SK-N-SH treated with all-trans-retinoic acid at 6 μM for 48 hours (cell line): ENCODE measurements at regions not wholly inside any gene's neighbourhood (a gene's known extent, or its start where the extent isn't known, plus 50 kb on each side); places are given as distances from the start of the nearest gene placed in this dataset.

Source experiments
- ATAC-seq: fragments of 200-7000 bp; cut with Tn5 transposase; 3 replicates; pipeline ENCODE4 v1.9.1; 2020; ENCODE audit warnings: mild to moderate bottlenecking, moderate library complexity
- BACH2 ChIP-seq: fragments of 250-450 bp; sonication (Bioruptor Pico); IDR thresholded peaks from 2 replicates; pipeline ENCODE4 v1.9.0; 2021; ENCODE audit warnings: mild to moderate bottlenecking, borderline replicate concordance
- CSDC2 ChIP-seq: fragments of 250-450 bp; sonication (Bioruptor Pico); IDR thresholded peaks from 2 replicates; pipeline ENCODE4 v1.5.0; 2020; ENCODE audit warnings: mild to moderate bottlenecking, moderate library complexity
- ESRRG ChIP-seq: fragments of 250-450 bp; sonication (Bioruptor Pico); IDR thresholded peaks from 2 replicates; pipeline ENCODE4 v1.6.1; 2021; ENCODE audit warnings: mild to moderate bottlenecking
- GLIS3 ChIP-seq: fragments of 250-450 bp; sonication (Bioruptor Pico); IDR thresholded peaks from 2 replicates; pipeline ENCODE4 v1.5.0; 2020; ENCODE audit warnings: mild to moderate bottlenecking, moderate library complexity
- ISL1 ChIP-seq: fragments of 250-450 bp; sonication (Bioruptor Pico); IDR thresholded peaks from 2 replicates; pipeline ENCODE4 v2.1.2; 2022; ENCODE audit warnings: mild to moderate bottlenecking, moderate library complexity
- OSR1 ChIP-seq: fragments of 250-450 bp; sonication (Bioruptor Pico); IDR thresholded peaks from 2 replicates; pipeline ENCODE4 v1.8.0; 2022; ENCODE audit warnings: moderate library complexity, mild to moderate bottlenecking, inconsistent platforms
- PPARA ChIP-seq: fragments of 250-450 bp; sonication (Bioruptor Pico); IDR thresholded peaks from 2 replicates; pipeline ENCODE4 v1.5.0; 2020; ENCODE audit warnings: mild to moderate bottlenecking, borderline replicate concordance
- RARB ChIP-seq: fragments of 250-450 bp; sonication (Bioruptor Pico); IDR thresholded peaks from 2 replicates; pipeline ENCODE4 v1.8.0; 2021; ENCODE audit warnings: mild to moderate bottlenecking, moderate library complexity
- SNAI2 ChIP-seq: fragments of 250-450 bp; sonication (Bioruptor Pico); IDR thresholded peaks from 2 replicates; pipeline ENCODE4 v1.5.0; 2020; ENCODE audit warnings: mild to moderate bottlenecking, moderate library complexity
- TCF4 ChIP-seq: fragments of 250-450 bp; sonication (Bioruptor Pico); IDR thresholded peaks from 2 replicates; pipeline ENCODE4 v1.8.0; 2021; ENCODE audit warnings: mild to moderate bottlenecking, moderate library complexity, borderline replicate concordance
- TOX ChIP-seq: fragments of 250-450 bp; sonication (Bioruptor Pico); IDR thresholded peaks from 2 replicates; pipeline ENCODE4 v1.8.0; 2021; ENCODE audit warnings: mild to moderate bottlenecking, moderate library complexity, borderline replicate concordance
- ZC3H10 ChIP-seq: fragments of 250-450 bp; sonication (Bioruptor Pico); IDR thresholded peaks from 2 replicates; pipeline ENCODE4 v1.5.1; 2021; ENCODE audit warnings: mild to moderate bottlenecking, moderate library complexity
- ZFP3 ChIP-seq: fragments of 250-450 bp; sonication (Bioruptor Pico); IDR thresholded peaks from 2 replicates; pipeline ENCODE4 v1.5.0; 2020; ENCODE audit warnings: mild to moderate bottlenecking, moderate library complexity
- ZFP30 ChIP-seq: fragments of 450-650 bp; formaldehyde crosslinking; IDR thresholded peaks from 2 replicates; pipeline ENCODE4 v1.5.0; 2022; ENCODE audit warnings: mild to moderate bottlenecking, moderate library complexity
- ZNF565 ChIP-seq: fragments of 450-650 bp; formaldehyde crosslinking; conservative IDR thresholded peaks from 2 replicates; pipeline ENCODE4 v1.5.0; 2020; ENCODE audit warnings: low read depth, mild to moderate bottlenecking, moderate library complexity
- ZNF70 ChIP-seq: fragments of 450-650 bp; formaldehyde crosslinking; IDR thresholded peaks from 2 replicates; pipeline ENCODE4 v1.5.0; 2020; ENCODE audit warnings: mild to moderate bottlenecking, moderate library complexity
- ZNF8 ChIP-seq: fragments of 450-650 bp; formaldehyde crosslinking; IDR thresholded peaks from 2 replicates; pipeline ENCODE4 v1.5.0; 2020; ENCODE audit warnings: mild to moderate bottlenecking, moderate library complexity
- TF ChIP-seq, protein P1 (sequence below): fragments of 250-450 bp; sonication (Bioruptor Pico); IDR thresholded peaks from 2 replicates; pipeline ENCODE4 v1.5.1; 2020; ENCODE audit warnings: low read depth, mild to moderate bottlenecking, moderate library complexity
- TF ChIP-seq, protein P2 (sequence below): fragments of 250-450 bp; sonication (Bioruptor Pico); IDR thresholded peaks from 2 replicates; pipeline ENCODE4 v1.8.0; 2021; ENCODE audit warnings: low read depth, mild to moderate bottlenecking, moderate library complexity, borderline replicate concordance
- TF ChIP-seq, protein P3 (sequence below): fragments of 250-450 bp; sonication (Bioruptor Pico); IDR thresholded peaks from 2 replicates; pipeline ENCODE4 v1.5.0; 2020; ENCODE audit warnings: mild to moderate bottlenecking, moderate library complexity
- TF ChIP-seq, protein P4 (sequence below): fragments of 250-450 bp; sonication (Bioruptor Pico); IDR thresholded peaks from 2 replicates; pipeline ENCODE4 v1.8.0; 2020; ENCODE audit warnings: mild to moderate bottlenecking, moderate library complexity, borderline replicate concordance

GRCh38 chr18:40056079-40056692 lies 1898.8 kb upstream of the PIK3C3 start:
- TF ChIP-seq RARB (CRISPR knock-in tag) (no peak), CSDC2 (CRISPR knock-in tag) (no peak), ZFP3 (no peak), OSR1 (CRISPR knock-in tag) (no peak), ZC3H10 (CRISPR knock-in tag) (no peak), BACH2 (CRISPR knock-in tag) (no peak), PPARA (no peak), TOX (CRISPR knock-in tag) (no peak), ZNF8 (CRISPR knock-in tag) (no peak), ISL1 (CRISPR knock-in tag) (no peak), GLIS3 (CRISPR knock-in tag) (no peak), ZNF565 (CRISPR knock-in tag) (no peak), ZFP30 (CRISPR knock-in tag) (no peak), ZNF70 (no peak), ESRRG (CRISPR knock-in tag) (no peak)
- TF ChIP-seq, protein P1, sequence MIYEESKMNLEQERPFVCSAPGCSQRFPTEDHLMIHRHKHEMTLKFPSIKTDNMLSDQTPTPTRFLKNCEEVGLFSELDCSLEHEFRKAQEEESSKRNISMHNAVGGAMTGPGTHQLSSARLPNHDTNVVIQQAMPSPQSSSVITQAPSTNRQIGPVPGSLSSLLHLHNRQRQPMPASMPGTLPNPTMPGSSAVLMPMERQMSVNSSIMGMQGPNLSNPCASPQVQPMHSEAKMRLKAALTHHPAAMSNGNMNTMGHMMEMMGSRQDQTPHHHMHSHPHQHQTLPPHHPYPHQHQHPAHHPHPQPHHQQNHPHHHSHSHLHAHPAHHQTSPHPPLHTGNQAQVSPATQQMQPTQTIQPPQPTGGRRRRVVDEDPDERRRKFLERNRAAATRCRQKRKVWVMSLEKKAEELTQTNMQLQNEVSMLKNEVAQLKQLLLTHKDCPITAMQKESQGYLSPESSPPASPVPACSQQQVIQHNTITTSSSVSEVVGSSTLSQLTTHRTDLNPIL (CRISPR knock-in tag): no peak
- TF ChIP-seq, protein P2, sequence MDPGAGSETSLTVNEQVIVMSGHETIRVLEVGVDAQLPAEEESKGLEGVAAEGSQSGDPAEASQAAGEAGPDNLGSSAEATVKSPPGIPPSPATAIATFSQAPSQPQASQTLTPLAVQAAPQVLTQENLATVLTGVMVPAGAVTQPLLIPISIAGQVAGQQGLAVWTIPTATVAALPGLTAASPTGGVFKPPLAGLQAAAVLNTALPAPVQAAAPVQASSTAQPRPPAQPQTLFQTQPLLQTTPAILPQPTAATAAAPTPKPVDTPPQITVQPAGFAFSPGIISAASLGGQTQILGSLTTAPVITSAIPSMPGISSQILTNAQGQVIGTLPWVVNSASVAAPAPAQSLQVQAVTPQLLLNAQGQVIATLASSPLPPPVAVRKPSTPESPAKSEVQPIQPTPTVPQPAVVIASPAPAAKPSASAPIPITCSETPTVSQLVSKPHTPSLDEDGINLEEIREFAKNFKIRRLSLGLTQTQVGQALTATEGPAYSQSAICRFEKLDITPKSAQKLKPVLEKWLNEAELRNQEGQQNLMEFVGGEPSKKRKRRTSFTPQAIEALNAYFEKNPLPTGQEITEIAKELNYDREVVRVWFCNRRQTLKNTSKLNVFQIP (CRISPR knock-in tag): no peak
- no peak for ATAC-seq

DNA sequence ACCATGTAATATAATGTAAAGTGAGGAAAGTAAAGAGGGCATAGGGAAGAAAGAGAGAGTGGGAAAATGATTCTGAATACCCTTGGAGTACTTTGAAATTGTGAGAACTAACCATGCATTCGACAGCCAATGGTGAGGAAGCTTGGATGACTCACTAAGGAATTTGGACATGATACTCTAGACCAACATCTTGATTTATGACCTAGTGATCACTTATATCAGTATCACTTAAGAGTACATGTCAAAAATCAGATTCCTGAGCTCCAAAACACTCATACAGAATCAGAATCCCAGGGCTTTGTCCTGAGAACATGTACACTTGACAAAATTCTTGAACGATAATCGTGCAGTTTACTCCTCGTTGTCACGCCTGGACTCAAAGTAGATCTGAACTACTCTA lies 1899.8 kb upstream of the PIK3C3 start:
- no peak for TF ChIP-seq OSR1 (CRISPR knock-in tag)
- no peak for TF ChIP-seq ZNF8 (CRISPR knock-in tag)
- no peak for TF ChIP-seq GLIS3 (CRISPR knock-in tag)
- TF ChIP-seq ISL1 (CRISPR knock-in tag): peak; percentile 50
- no peak for ATAC-seq

GRCh38 chr18:40049716-40050115 lies 1905.3 kb upstream of the PIK3C3 start:
- no peak for ATAC-seq
- TF ChIP-seq ZNF70 (no peak), ESRRG (CRISPR knock-in tag) (no peak), BACH2 (CRISPR knock-in tag) (no peak), CSDC2 (CRISPR knock-in tag) (no peak), ZFP30 (CRISPR knock-in tag) (no peak), PPARA (no peak)
- TF ChIP-seq, all 23 proteins: peak for 0

DNA sequence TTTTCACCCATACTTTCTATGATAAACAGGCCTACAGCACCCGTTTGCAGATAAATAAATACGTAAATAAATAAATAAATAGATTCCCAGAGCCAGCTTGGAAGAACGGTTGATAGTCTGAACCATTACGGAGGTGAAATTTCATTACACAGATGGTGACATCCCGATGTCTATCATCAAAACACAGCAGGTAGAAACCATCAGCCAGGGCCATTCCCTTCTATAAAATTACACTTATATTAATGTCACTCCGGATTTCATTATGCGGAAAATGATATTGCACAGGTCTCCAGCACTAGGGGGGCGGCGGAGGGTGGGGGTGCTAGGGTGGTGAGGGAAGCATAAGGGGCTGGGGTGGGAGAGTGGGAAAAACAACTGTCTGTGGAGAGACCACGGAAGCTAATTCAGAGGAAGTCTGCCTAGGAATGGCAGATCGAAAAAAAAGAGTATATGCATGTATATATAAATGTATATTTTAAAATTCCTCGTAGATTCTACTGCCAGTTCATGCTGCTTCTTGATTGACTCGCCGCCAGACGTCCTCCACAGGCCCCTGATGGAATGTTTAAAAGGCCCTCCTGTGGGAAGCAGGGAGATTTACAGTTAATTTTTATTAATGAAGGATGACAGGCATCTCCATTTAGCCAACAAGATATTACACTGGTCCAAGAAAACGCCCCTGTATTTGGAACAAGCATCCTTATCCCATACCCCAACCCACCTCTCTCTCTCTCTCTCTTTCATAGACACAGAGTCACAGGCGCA lies 1906.0 kb upstream of the PIK3C3 start:
- no peak for ATAC-seq
- no peak for TF ChIP-seq TOX (CRISPR knock-in tag)
- TF ChIP-seq ZFP3: no peak
- no peak for TF ChIP-seq BACH2 (CRISPR knock-in tag)
- TF ChIP-seq ZNF8 (CRISPR knock-in tag): no peak
- TF ChIP-seq ZC3H10 (CRISPR knock-in tag): no peak
- TF ChIP-seq, protein P1 (CRISPR knock-in tag): no peak
- no peak for TF ChIP-seq ESRRG (CRISPR knock-in tag)
- 0 out of 2 replicates have a peak, but pooled peaks have one; percentile 77 for TF ChIP-seq GLIS3 (CRISPR knock-in tag)
- peak; percentile 74 for TF ChIP-seq TCF4 (CRISPR knock-in tag)
- TF ChIP-seq, protein P2 (CRISPR knock-in tag): no peak
- TF ChIP-seq, protein P3, sequence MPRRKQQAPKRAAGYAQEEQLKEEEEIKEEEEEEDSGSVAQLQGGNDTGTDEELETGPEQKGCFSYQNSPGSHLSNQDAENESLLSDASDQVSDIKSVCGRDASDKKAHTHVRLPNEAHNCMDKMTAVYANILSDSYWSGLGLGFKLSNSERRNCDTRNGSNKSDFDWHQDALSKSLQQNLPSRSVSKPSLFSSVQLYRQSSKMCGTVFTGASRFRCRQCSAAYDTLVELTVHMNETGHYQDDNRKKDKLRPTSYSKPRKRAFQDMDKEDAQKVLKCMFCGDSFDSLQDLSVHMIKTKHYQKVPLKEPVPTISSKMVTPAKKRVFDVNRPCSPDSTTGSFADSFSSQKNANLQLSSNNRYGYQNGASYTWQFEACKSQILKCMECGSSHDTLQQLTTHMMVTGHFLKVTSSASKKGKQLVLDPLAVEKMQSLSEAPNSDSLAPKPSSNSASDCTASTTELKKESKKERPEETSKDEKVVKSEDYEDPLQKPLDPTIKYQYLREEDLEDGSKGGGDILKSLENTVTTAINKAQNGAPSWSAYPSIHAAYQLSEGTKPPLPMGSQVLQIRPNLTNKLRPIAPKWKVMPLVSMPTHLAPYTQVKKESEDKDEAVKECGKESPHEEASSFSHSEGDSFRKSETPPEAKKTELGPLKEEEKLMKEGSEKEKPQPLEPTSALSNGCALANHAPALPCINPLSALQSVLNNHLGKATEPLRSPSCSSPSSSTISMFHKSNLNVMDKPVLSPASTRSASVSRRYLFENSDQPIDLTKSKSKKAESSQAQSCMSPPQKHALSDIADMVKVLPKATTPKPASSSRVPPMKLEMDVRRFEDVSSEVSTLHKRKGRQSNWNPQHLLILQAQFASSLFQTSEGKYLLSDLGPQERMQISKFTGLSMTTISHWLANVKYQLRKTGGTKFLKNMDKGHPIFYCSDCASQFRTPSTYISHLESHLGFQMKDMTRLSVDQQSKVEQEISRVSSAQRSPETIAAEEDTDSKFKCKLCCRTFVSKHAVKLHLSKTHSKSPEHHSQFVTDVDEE: peak; percentile 48
- TF ChIP-seq OSR1 (CRISPR knock-in tag): no peak
- TF ChIP-seq ZNF565 (CRISPR knock-in tag): no peak
- TF ChIP-seq, protein P4, sequence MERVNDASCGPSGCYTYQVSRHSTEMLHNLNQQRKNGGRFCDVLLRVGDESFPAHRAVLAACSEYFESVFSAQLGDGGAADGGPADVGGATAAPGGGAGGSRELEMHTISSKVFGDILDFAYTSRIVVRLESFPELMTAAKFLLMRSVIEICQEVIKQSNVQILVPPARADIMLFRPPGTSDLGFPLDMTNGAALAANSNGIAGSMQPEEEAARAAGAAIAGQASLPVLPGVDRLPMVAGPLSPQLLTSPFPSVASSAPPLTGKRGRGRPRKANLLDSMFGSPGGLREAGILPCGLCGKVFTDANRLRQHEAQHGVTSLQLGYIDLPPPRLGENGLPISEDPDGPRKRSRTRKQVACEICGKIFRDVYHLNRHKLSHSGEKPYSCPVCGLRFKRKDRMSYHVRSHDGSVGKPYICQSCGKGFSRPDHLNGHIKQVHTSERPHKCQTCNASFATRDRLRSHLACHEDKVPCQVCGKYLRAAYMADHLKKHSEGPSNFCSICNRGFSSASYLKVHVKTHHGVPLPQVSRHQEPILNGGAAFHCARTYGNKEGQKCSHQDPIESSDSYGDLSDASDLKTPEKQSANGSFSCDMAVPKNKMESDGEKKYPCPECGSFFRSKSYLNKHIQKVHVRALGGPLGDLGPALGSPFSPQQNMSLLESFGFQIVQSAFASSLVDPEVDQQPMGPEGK: no peak
- TF ChIP-seq ISL1 (CRISPR knock-in tag): 0 out of 2 replicates have a peak, but pooled peaks have one; percentile 37
- TF ChIP-seq CSDC2 (CRISPR knock-in tag): no peak
- TF ChIP-seq SNAI2 (CRISPR knock-in tag): no peak
